Fibroblast of upper back skin (primary cell): ENCODE measurements at regions not wholly inside any gene's neighbourhood (a gene's known extent, or its start where the extent isn't known, plus 50 kb on each side); places are given as distances from the start of the nearest gene placed in this dataset.

Experiments used
- DNase-seq: peaks from one replicate; pipeline ENCODE4 v3.0.0-alpha.2; 2013

DNA sequence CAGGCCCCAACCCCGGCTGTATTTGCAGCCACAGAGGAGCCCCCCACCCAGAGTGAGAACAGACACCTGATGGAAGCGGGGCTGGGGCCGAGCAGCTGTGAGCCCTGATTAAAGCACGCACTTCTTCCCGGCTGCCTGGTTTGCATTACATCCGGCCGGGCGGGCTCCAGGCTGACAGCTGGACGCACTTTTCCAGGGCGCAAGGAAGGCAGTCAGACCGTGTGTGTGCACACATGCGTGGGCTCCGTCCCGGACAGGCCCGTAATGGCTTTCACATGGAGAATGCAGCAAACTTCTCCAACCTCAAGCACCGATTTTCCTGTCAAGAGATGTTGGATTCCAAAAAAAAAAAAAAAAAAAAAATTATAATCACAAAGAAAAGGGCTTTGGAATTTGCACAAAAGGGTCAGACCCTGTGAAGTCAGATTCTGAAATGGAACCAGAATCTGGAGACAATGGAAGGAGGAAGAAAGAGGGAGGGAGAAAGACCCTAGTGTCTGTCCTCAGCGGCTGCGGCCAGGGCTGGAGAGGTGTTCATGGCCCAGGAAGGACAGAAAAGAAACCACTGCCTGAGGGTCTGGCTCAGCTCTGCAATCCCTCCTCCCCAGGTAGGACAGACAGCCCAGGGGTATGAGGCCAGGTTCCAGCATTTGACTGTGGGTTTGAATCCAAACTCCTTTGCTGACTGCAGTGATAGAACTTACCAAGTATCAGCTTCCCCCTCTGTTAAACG is 365.5 kb downstream of the MN1 start:
- DNase-seq, result peak; percentile 79

GRCh38 chr22:27436591-27436990 is 365.0 kb downstream of the MN1 start:
- DNase-seq, result no peak

GRCh38 chr22:27437570-27437969 is 364.0 kb downstream of the MN1 start:
- no peak for DNase-seq

GRCh38 chr22:27438271-27438980 is 363.1 kb downstream of the MN1 start:
- DNase-seq, result peak; percentile 33

DNA sequence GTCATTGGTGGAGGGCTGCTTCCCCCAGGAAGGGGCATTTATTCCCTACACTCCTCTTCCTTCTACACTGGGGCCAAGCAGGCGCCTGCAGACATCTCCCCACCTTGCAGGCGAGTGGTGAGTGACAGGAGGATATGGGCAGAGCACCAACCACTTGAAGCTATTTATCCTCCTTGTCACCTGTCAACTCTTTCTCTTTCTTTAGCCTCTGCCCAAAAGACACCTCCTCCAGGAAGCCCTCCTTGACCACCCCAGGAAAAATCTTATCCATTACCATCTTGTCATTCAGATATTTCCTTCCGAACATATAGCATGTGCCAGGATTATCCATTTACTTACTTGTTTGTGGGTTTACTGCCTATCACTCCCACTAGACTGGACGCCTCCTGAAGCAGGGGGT is 362.4 kb downstream of the MN1 start:
- DNase-seq, result no peak

- no peak for DNase-seq
Measured at GRCh38 chr22:27440304-27440865, 361.2 kb downstream of the MN1 start.

GRCh38 chr22:27441706-27442475 is 359.7 kb downstream of the MN1 start:
- no peak for DNase-seq

DNA sequence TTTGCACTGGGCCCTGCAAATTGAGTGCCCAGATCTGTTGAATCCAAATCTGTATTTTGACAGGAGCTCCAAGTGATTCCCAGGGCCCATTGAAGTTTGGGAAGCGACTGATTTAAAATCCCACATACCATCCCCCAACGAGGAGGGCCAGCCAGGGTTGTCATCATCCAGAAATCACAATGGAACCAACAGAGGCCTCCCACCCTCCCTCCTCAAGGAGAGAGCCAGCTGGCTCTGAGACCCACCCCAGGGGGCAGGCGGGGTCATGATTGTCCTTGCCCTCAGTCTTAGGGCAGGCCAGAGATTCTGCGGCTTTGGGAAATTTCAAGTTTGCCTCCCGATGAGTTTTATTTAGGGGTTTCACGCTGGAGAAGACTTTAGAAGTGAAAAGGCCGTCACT is 358.2 kb downstream of the MN1 start:
- DNase-seq, result no peak

DNA sequence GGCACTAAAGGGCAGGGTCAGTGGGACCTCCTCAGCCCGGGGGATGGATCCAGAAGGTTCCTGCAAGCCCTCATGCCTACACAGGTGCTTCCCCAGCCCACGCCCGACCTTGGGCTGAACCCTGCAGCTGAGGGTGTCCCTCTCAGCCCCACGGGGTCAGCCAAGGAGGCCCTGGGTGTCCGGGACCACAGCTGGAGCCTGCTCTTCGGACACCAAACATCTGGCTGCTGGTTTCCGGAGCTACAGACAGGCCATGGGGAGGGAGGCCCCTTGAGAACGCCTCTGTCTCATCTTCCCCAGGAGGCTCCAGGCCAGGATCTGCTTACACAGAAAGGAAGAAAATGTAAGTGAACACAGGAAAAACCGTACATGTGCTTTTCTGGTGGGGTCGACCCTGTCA is 355.7 kb downstream of the MN1 start:
- no peak for DNase-seq

- no peak for DNase-seq
Measured at GRCh38 chr22:27447289-27447688, 354.3 kb downstream of the MN1 start.

DNA sequence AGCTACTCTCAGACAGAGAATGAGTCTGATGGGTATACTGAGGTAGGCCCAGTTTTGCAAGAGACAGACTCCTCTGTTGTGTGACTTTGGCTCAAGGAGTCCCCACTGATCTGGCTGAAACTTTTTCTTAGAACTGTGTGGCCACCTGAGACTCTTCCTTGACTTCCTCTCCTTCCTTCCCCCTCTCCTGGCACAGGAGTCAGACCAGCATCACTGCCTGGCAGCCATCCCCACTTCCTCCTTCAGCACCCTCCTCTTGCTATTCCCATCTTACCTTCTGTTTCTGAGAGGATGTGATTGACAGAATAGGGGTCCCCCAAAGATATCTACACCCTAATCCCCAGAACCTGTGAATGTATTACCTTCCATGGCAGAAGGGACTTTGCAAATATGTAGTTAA is 351.1 kb downstream of the MN1 start:
- DNase-seq, result no peak

GRCh38 chr22:27452245-27452644 is 349.3 kb downstream of the MN1 start:
- DNase-seq, result no peak

DNA sequence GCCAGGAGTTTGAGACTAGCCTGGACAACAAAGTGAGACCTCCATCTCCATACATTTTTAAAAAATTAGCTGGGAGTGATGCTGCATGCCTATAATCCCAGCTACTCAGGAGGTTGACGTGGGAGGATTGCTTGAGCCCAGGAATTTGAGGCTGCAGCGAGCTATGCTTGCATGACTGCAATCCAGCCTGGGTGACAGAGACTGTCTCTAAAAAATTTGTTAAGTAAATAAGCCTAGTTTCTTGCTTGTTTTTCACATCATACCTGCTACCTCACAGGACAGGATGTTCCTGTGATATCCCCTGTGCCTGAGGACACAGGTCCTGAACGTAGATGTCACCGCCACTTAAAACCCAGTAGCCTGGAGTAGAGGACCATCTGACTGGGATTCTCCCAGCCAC is 348.6 kb downstream of the MN1 start:
- no peak for DNase-seq

DNA sequence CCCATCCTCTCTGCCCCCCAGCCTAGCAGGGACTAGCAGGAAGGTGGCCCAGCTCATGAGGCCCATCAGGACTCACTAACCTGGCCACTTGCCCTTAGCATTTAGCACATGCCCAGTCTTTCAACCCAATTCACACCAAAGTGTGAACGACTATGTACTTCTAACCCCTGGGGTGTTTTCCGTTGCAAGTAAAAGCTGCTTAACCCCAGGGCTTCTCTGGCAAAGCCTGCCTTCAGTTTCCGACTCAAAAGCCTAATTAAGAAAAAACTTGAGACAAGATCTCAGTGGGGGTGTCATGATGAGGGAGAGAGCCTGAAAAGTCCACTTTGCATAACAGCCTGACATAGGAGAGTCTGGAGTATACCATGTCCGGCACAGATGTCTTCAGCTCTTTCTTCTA is 347.8 kb downstream of the MN1 start:
- no peak for DNase-seq

- peak; percentile 77 for DNase-seq
Measured at GRCh38 chr22:27454807-27455450, 346.6 kb downstream of the MN1 start.

GRCh38 chr22:27455526-27455925 is 346.0 kb downstream of the MN1 start:
- peak; percentile 72 for DNase-seq

GRCh38 chr22:27456696-27457503 is 344.7 kb downstream of the MN1 start:
- peak; percentile 95 for DNase-seq

- no peak for DNase-seq
Measured at GRCh38 chr22:27459999-27460398, 341.6 kb downstream of the MN1 start.

- peak; percentile 67 for DNase-seq
Measured at GRCh38 chr22:27460591-27461347, 340.8 kb downstream of the MN1 start.

GRCh38 chr22:27461470-27461869 is 340.1 kb downstream of the MN1 start:
- peak; percentile 94 for DNase-seq

DNA sequence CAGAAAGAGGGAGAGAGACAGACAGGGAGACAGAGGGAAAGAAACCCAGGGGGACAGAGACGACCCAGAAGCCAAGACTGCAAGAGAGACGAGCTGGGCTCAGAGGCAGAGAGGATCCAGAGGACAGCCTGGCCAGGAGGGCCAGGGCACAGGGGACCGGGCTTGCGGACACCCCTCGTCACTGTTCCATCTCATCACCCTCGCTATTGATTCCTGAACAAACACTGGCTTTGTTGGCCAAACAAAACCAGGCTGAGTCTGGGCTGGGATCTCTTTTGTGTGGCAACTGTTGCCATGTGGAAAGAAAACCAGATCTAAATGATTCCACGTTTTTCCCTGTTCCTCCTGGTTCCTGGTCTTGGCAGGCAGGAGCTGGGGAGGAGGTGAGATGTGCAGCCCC is 339.4 kb downstream of the MN1 start:
- DNase-seq, result no peak
